ENCODE measurements at regions not wholly inside any gene's neighbourhood (a gene's known extent, or its start where the extent isn't known, plus 50 kb on each side); places are given as distances from the start of the nearest gene placed in this dataset.

DNA sequence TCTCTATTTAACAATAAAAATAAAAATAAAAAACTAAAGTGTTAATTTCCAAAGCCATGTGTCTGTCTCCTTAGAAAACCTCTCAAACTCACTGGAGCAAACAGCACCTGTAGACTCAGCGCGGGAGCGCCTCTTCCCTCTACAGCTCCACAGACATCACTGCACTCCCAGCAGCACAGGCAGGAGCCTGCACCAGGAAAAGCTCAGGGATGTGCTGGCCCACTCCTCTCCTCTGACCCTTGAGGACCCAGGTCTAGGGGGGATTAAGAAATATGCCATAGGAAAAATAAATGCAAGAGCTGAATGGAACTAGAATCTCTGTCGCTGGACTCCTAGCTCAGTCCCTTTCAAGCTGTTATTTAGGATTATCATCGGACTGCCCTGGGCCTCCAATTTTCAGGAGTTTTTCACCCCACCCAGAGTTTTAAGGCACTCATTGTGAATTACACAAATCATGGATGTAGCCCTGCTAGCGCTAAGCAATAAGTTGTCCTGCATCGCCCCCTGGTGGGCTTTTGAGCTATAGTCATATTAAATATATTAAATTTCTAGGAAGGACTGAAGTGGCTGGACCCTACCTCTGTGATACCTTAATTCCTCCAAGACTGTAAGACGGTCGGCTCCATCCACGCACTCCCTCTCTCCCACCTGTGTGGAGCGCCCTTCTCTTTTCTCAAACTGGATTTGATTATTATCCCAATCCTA is 333.9 kb downstream of the UQCRFS1 start:
- no peak for TF ChIP-seq KAT7 (CRISPR knock-in tag; IDR thresholded peaks at IDR 0.05; ENCODE audit: borderline replicate concordance)
- TF ChIP-seq CTCF (IDR thresholded peaks at IDR 0.05) = peak; percentile 82
- no peak for TF ChIP-seq FOXJ3 (CRISPR knock-in tag; IDR thresholded peaks at IDR 0.05; ENCODE audit: borderline replicate concordance)
- TF ChIP-seq TEAD4 (CRISPR knock-in tag; IDR thresholded peaks at IDR 0.05) = no peak
- no peak for TF ChIP-seq CREB1 (CRISPR knock-in tag; IDR thresholded peaks at IDR 0.05)
- TF ChIP-seq ATF1 (CRISPR knock-in tag; IDR thresholded peaks at IDR 0.05) = no peak
- TF ChIP-seq TEAD1 (CRISPR knock-in tag; IDR thresholded peaks at IDR 0.05) = no peak
- TF ChIP-seq FOXP1 (CRISPR knock-in tag; IDR thresholded peaks at IDR 0.05; ENCODE audit: borderline replicate concordance) = no peak
- TF ChIP-seq NFYB (CRISPR knock-in tag; conservative IDR thresholded peaks at IDR 0.05; ENCODE audit: low read depth) = no peak
- TF ChIP-seq TP53 (CRISPR knock-in tag; IDR thresholded peaks at IDR 0.05) = no peak

Measured in WTC11 (cell line).